Adrenal gland (tissue), 5 donors: ENCODE measurements at regions not wholly inside any gene's neighbourhood (a gene's known extent, or its start where the extent isn't known, plus 50 kb on each side); places are given as distances from the start of the nearest gene placed in this dataset.

ENCODE experiments used
- POLR2A ChIP-seq, 2 donors: fragments of 450-650 bp; IDR thresholded peaks; one replicate each; pipeline ENCODE4 v1.6.1; 2017; ENCODE audit warnings: antibody characterized with exemption in 2 of 2, mild to moderate bottlenecking in 2 of 2, moderate library complexity in 1 of 2
- TF ChIP-seq, protein P1 (sequence below), 6 experiments: fragments of 450-650 bp in 4 of 6; fragments of 200-600 bp in 2 of 6; sonication (generic) in 1 of 6; IDR thresholded peaks; 1 replicate in 5 of 6; 2 replicates in 1 of 6; pipeline versions ENCODE4 v1.5.1 to v1.8.0; 2016 to 2021; ENCODE audit warnings: antibody characterized with exemption in 6 of 6, mild to moderate bottlenecking in 2 of 6, moderate library complexity in 1 of 6
- donor health status: DM: no; HTN: no; CAD: no.

DNA sequence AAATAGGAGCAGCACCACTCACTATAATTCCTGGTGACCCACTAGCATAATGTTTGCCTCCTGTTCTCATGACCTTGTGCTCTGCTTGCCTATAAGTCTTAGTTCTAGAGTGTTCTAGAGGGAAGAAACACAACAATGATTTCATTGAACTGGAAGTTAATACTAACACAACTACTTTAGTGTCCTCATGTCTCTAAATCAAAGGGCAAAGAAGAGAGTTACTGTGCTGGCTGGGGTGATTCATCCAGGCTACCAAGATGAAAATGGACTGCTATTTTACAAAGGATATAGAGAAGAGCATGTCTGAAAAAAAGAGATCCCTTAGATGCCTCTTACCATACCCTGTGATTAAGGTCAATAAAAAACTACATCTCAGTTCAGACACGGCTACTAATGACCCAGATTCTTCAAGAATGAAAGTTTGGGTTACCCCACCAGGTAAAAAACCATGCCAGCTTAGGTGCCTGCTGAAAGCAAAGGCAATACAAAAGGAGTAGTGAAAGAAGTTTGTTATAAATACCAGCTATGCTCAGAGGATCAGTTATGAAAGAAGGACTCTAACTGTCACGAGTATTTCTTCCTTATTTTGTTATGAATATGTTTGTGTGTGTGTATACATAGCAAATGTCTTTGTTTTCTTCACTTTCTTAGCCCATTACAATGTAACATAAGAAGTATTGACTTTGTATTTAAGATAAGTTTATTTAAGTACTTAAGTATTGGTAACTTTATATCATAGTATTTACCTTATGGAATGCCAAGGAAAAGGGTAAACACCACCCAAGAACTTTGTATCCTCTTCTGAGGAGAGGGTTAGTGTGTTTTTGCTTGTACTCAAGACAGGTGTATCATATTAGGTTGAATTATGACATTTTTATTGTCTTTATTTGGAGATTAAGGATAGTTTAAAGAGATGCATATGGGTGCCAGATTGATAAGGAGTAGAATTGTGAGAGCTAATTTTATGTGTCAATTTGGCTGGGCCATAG is 314.1 kb upstream of the PTGER4 start:
- TF ChIP-seq, protein P1, sequence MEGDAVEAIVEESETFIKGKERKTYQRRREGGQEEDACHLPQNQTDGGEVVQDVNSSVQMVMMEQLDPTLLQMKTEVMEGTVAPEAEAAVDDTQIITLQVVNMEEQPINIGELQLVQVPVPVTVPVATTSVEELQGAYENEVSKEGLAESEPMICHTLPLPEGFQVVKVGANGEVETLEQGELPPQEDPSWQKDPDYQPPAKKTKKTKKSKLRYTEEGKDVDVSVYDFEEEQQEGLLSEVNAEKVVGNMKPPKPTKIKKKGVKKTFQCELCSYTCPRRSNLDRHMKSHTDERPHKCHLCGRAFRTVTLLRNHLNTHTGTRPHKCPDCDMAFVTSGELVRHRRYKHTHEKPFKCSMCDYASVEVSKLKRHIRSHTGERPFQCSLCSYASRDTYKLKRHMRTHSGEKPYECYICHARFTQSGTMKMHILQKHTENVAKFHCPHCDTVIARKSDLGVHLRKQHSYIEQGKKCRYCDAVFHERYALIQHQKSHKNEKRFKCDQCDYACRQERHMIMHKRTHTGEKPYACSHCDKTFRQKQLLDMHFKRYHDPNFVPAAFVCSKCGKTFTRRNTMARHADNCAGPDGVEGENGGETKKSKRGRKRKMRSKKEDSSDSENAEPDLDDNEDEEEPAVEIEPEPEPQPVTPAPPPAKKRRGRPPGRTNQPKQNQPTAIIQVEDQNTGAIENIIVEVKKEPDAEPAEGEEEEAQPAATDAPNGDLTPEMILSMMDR (IDR thresholded peaks at IDR 0.05) = no peak
- no peak for TF ChIP-seq POLR2A (IDR thresholded peaks at IDR 0.05)
